K562 (cell line): ENCODE measurements at regions not wholly inside any gene's neighbourhood (a gene's known extent, or its start where the extent isn't known, plus 50 kb on each side); places are given as distances from the start of the nearest gene placed in this dataset.

Experiments used
- ATAC-seq: fragments of 200-7000 bp; cut with Tn5 transposase; 3 replicates; pipeline ENCODE4 v1.9.1; 2020; ENCODE audit warnings: moderate library complexity
- BruUV-seq: library from RNA; stranded (reverse); fragments of 400-500 nt; replicated peaks from 2 replicates; lab custom pipeline; 2021; lab: Mats Ljungman, UMichigan
- CTCF ChIA-PET: fragments of 300-600 bp; formaldehyde crosslinking; extraction: SDS; loops from one replicate; lab custom pipeline; 2021; ENCODE audit warnings: low intra/inter-chr PET ratio; lab: Yijun Ruan, JAX
- POLR2A ChIA-PET: fragments of 300-600, 350-650 bp; sonication (Branson Sonifier 250); formaldehyde crosslinking; extraction: SDS; loops from one replicate; lab custom pipeline; 2021; ENCODE audit warnings: antibody characterized with exemption, inconsistent platforms; lab: Yijun Ruan, JAX
- DNase-seq, 4 experiments: peaks; one replicate each; pipeline versions ENCODE4 v3.0.0 to v3.0.0-alpha.2; 2011 to 2018; ENCODE audit warnings: low spot score in 3 of 4, mixed read lengths in 3 of 4; ENCODE audit errors: extremely low read depth in 1 of 4
- FAIRE-seq: peaks from 2 replicates; lab custom pipeline; 2011; peaks lifted over from hg19 to GRCh38; lab: Jason Lieb, UNC
- H2AFZ ChIP-seq: 2 replicates; pipeline ENCODE4 v1.6.0; 2011; ENCODE audit warnings: low read depth, low read length, control low read depth, inconsistent platforms
- H3K27ac ChIP-seq: fragments of 200-600 bp; 3 replicates; pipeline ENCODE4 v1.8.0; 2011; ENCODE audit warnings: low read depth, mild to moderate bottlenecking, control low read depth, inconsistent platforms, low read length, moderate library complexity, mixed read lengths; ENCODE audit errors: extremely low read depth
- H3K27me3 ChIP-seq, 2 experiments: fragments of 300-600 bp in 1 of 2; 2 replicates in 1 of 2; 3 replicates in 1 of 2; pipeline versions ENCODE4 v1.6.0 to v1.8.0; 2011; ENCODE audit warnings: inconsistent platforms in 2 of 2, low read length in 2 of 2, mild to moderate bottlenecking in 1 of 2, mixed read lengths in 1 of 2, moderate library complexity in 1 of 2; ENCODE audit not compliant: control insufficient read depth in 2 of 2, insufficient read depth in 2 of 2
- H3K36me3 ChIP-seq: fragments of 300-600 bp; 3 replicates; pipeline ENCODE4 v1.8.0; 2011; ENCODE audit warnings: mild to moderate bottlenecking, low read length, inconsistent platforms; ENCODE audit not compliant: control insufficient read depth, insufficient read depth
- H3K4me1 ChIP-seq, 2 experiments: fragments of 200-600 bp in 1 of 2; replicated peaks in 1 of 2; 2 replicates in 1 of 2; 3 replicates in 1 of 2; pipeline versions ENCODE4 v1.5.1 to v1.8.0; 2011; ENCODE audit warnings: inconsistent platforms in 2 of 2, low read length in 2 of 2, mild to moderate bottlenecking in 1 of 2, mixed read lengths in 1 of 2, moderate library complexity in 1 of 2; ENCODE audit not compliant: control insufficient read depth in 2 of 2, insufficient read depth in 2 of 2
- H3K4me2 ChIP-seq: 2 replicates; pipeline ENCODE4 v1.6.1; 2011; ENCODE audit warnings: low read length, control low read depth, inconsistent platforms, mixed read lengths; ENCODE audit not compliant: insufficient read depth
- H3K4me3 ChIP-seq: fragments of 200-600 bp; sonication (generic), shearing (Covaris generic); 2 replicates; pipeline ENCODE4 v1.5.1; 2016; ENCODE audit warnings: control low read depth, inconsistent platforms
- H3K79me2 ChIP-seq: fragments of 200-600 bp; 3 replicates; pipeline ENCODE4 v1.8.0; 2011; ENCODE audit warnings: low read length, inconsistent platforms; ENCODE audit not compliant: control insufficient read depth, insufficient read depth
- H3K9ac ChIP-seq, 2 experiments: 2 replicates each; pipeline versions ENCODE4 v1.6.0 to v1.6.1; 2011; ENCODE audit warnings: low read depth in 2 of 2, low read length in 2 of 2, control low read depth in 1 of 2, inconsistent platforms in 1 of 2, mild to moderate bottlenecking in 1 of 2, mixed read lengths in 1 of 2; ENCODE audit not compliant: insufficient read depth in 1 of 2
- H3K9me1 ChIP-seq: one replicate; pipeline ENCODE4 v1.6.0; 2011; ENCODE audit warnings: inconsistent platforms, mild to moderate bottlenecking, low read length, moderate library complexity; ENCODE audit not compliant: control insufficient read depth, insufficient read depth
- H3K9me3 ChIP-seq: replicated peaks from 2 replicates; pipeline ENCODE4 v1.5.1; 2011; ENCODE audit warnings: low read depth, low read length, inconsistent platforms; ENCODE audit not compliant: control insufficient read depth, insufficient read depth
- H4K20me1 ChIP-seq: replicated peaks from 2 replicates; pipeline ENCODE4 v1.6.1; 2011; ENCODE audit warnings: low read length, inconsistent platforms, mixed read lengths; ENCODE audit not compliant: control insufficient read depth, insufficient read depth
- ATF1 ChIP-seq, 2 experiments: fragments of 450-650 bp in 1 of 2; IDR thresholded peaks; 2 replicates each; pipeline ENCODE4 v1.6.1; 2016; ENCODE audit warnings: missing compliant biosample characterization in 1 of 2, missing genetic modification characterization in 1 of 2
- EWSR1 ChIP-seq: fragments of 450-650 bp; IDR thresholded peaks from 2 replicates; pipeline ENCODE4 v1.6.1; 2018; ENCODE audit warnings: borderline replicate concordance, mild to moderate bottlenecking, low read depth, moderate library complexity; ENCODE audit not compliant: partially characterized antibody
- MTA3 ChIP-seq: fragments of 450-650 bp; formaldehyde crosslinking; IDR thresholded peaks from 2 replicates; pipeline ENCODE4 v1.6.1; 2017; ENCODE audit warnings: mild to moderate bottlenecking, borderline replicate concordance
- SNIP1 ChIP-seq: fragments of 450-650 bp; IDR thresholded peaks from 2 replicates; pipeline ENCODE4 v1.7.1; 2017; ENCODE audit warnings: low read depth, mild to moderate bottlenecking
- TAF15 ChIP-seq: fragments of 200-400 bp; formaldehyde crosslinking; IDR thresholded peaks from 2 replicates; pipeline ENCODE4 v1.6.1; 2017; ENCODE audit warnings: mild to moderate bottlenecking, low read depth, low read length, moderate library complexity
- ZBTB7A ChIP-seq: IDR thresholded peaks from 2 replicates; pipeline ENCODE4 v1.6.1; 2011; ENCODE audit warnings: low read depth, mild to moderate bottlenecking, low read length, moderate library complexity, borderline replicate concordance; ENCODE audit not compliant: control insufficient read depth
- ZNF561 ChIP-seq: fragments of 450-650 bp; formaldehyde crosslinking; conservative IDR thresholded peaks from 2 replicates; pipeline ENCODE4 v1.4.0; 2020; ENCODE audit warnings: mild to moderate bottlenecking, moderate library complexity
- WGBS: fragments of 100-300 bp; shearing (Covaris generic); methylation state at CpG from one replicate; pipeline ENCODE4 v1.1.6; 2016; ENCODE audit warnings: low coverage, mixed read lengths; ENCODE audit not compliant: insufficient coverage; ENCODE audit errors: missing lambda C conversion rate; 5-methylcytosine and 5-hydroxymethylcytosine counted together
- in situ Hi-C: fragments of 300-500 bp; cut with MboI; formaldehyde crosslinking; loops from 4 replicates; pipeline ENCODE4 v1.15.0; 2018; ENCODE audit warnings: inconsistent platforms, mixed read lengths
- intact Hi-C: fragments of 100-400 bp; cut with micrococcal nuclease; formaldehyde crosslinking; loops from 2 replicates; pipeline ENCODE4 v1.14.2; 2022
- TF ChIP-seq, protein P1 (sequence below): fragments of 450-650 bp; conservative IDR thresholded peaks from 2 replicates; pipeline ENCODE4 v1.6.1; 2016; ENCODE audit warnings: missing genetic modification characterization, low read depth, mild to moderate bottlenecking, missing compliant biosample characterization, moderate library complexity
- TF ChIP-seq, protein P2 (sequence below): fragments of 250-450 bp; sonication (Bioruptor Pico); IDR thresholded peaks from 2 replicates; pipeline ENCODE4 v1.9.0; 2021; ENCODE audit warnings: mild to moderate bottlenecking
- TF ChIP-seq, protein P3 (sequence below): sonication (generic); IDR thresholded peaks from 2 replicates; pipeline ENCODE4 v1.6.1; 2016

DNA sequence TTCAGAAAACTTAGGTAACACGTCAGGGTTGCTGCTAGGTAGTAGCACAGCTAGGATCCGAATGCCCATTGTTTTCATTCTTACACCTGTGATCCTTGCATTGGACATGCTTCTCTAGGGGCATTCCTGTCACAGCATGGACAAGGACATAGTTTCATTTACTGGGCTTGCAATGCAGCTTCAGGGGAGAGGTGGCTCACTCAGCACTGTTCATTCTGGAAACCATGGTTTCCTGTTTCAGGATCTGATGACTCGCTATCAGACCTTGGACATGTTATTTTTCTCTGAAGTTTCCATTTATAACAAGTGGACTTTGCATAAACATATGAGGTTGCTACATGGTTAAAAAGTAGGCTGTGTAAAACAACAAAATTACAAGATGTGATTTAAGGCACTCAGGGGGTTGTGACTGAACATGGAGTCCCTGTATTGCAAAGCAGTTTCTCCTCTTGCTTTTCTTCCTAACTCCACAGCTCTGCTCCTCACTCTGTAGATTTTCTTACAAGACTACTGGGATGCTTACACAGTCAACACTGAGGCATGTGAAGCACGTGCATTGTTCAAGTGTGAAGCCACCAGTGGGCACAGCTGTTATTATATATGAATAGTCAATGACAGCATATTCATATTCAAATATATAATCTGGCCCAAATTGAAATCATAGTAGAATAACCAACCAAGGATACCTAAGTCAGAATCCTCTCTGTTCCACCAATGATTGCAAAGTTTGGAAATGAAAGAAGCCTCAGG, 66.1 kb upstream of the STK32A start:
- ChIA-PET POLR2A (no interaction called here), CTCF (no interaction called here)
- no peaks in the 10 kb centered on the region for H3K4me1 ChIP-seq
- no peak for FAIRE-seq
- no peaks in the 10 kb centered on the region for H3K79me2 ChIP-seq
- BruUV-seq = no TSS peak
- no peak overlapping the region for H2AFZ ChIP-seq
- DNase-seq = no peak
- H3K36me3 ChIP-seq = no peaks in the 10 kb centered on the region
- TF ChIP-seq ZBTB7A = no peak
- no peak for TF ChIP-seq SNIP1
- no peak for TF ChIP-seq EWSR1
- TF ChIP-seq ZNF561 (CRISPR knock-in tag) = no peak
- no peak for TF ChIP-seq ATF1 (CRISPR knock-in tag; IDR thresholded peaks at IDR 0.05)
- TF ChIP-seq ATF1 (tag; IDR thresholded peaks at IDR 0.05) = no peak
- TF ChIP-seq MTA3 = no peak
- TF ChIP-seq, protein P1, sequence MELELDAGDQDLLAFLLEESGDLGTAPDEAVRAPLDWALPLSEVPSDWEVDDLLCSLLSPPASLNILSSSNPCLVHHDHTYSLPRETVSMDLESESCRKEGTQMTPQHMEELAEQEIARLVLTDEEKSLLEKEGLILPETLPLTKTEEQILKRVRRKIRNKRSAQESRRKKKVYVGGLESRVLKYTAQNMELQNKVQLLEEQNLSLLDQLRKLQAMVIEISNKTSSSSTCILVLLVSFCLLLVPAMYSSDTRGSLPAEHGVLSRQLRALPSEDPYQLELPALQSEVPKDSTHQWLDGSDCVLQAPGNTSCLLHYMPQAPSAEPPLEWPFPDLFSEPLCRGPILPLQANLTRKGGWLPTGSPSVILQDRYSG (tag) = no peak
- TF ChIP-seq, protein P2, sequence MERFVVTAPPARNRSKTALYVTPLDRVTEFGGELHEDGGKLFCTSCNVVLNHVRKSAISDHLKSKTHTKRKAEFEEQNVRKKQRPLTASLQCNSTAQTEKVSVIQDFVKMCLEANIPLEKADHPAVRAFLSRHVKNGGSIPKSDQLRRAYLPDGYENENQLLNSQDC (CRISPR knock-in tag) = no peak
- TF ChIP-seq, protein P3, sequence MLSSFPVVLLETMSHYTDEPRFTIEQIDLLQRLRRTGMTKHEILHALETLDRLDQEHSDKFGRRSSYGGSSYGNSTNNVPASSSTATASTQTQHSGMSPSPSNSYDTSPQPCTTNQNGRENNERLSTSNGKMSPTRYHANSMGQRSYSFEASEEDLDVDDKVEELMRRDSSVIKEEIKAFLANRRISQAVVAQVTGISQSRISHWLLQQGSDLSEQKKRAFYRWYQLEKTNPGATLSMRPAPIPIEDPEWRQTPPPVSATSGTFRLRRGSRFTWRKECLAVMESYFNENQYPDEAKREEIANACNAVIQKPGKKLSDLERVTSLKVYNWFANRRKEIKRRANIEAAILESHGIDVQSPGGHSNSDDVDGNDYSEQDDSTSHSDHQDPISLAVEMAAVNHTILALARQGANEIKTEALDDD = no peak
- TF ChIP-seq TAF15 = no peak
- ATAC-seq = no peak
- no peak overlapping the region for H3K27ac ChIP-seq
- H3K4me3 ChIP-seq = no peak overlapping the region
- no peak overlapping the region for H3K9ac ChIP-seq
- no peaks in the 10 kb centered on the region for H3K9me1 ChIP-seq
- no peaks in the 10 kb centered on the region for H3K27me3 ChIP-seq
- in situ Hi-C loops (no loop called here), intact Hi-C loops (no loop called here)
- no peaks in the 10 kb centered on the region for H4K20me1 ChIP-seq
- 0 out of 2 replicates have a peak, but pooled peaks cover 3% of the 10 kb centered on the region for H3K9me3 ChIP-seq
- WGBS = 0% methylated on average over 4 of the region's 4 CpGs
- no peak overlapping the region for H3K4me2 ChIP-seq
